ENCODE measurements at regions not wholly inside any gene's neighbourhood (a gene's known extent, or its start where the extent isn't known, plus 50 kb on each side); places are given as distances from the start of the nearest gene placed in this dataset.

DNA sequence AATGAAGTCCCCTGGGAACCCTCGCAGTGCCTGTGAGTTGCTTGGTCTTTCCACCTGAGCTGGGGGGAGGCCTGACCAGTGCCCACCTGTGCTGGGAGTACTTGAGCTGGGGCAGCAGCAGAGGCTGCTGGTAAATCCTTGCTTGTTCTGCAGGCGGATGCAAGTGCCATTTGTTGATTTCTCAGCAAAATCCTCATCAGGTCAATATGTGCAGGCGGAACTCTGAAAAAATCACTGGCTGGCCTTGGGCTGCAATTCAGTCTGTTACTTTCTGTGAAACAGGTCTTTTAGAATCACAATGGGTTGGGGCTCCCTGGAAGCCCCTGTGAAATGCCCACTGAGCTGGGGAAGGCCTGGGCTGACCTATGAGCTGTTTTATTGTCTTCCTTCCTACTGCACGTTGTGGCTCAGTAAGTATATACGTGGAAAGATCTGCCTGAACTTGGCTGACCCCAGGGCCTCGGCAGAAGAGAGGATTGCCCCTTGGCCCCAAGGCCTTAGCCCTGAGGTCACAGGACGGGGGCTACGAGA, 182.0 kb upstream of the RGMA start:
- DNase-seq (ENCODE audit: insufficient read length, low spot score) = no peak
- no peak for FAIRE-seq

DNA sequence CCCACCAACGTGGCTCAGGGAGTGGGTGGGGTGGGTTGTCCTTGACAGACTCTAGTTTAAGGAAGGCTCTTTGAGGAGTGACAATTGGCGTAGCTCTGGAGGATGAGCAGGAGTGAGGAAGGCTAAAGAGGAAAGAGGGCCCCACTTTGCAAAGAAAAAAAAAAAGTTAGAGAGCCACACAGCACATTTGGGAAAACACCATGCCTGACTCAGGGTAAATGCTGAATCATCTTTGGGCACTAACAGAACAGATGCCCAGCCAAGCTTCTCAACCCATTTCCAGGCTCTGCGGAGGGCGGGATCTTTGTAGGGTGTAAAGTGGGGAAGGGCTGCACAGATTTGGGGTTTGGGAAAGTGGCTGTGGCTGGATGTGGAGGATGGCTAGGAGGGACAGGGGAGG, 179.1 kb upstream of the RGMA start:
- DNase-seq (ENCODE audit: insufficient read length, low spot score) (no peak), FAIRE-seq (no peak)

DNA sequence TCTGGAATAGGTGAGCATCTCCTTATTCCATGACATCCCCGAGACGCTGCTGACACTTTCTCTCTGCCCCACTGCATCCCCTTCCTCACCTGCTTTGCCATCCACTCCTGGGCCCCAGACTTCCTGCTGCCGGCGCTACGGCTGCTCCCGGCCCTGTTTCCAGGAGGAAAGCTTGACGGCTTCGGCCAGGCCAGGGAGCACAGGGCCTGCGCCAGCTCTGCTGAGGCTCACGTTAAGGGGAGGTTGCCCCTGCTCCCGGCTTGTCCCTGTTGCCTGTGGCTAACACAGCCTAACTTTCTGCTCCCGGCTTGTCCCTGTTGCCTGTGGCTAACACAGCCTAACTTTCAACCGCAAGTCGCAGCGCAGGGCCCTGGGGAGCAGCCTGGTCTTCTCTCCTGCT, 177.3 kb upstream of the RGMA start:
- no peak for FAIRE-seq
- DNase-seq (ENCODE audit: insufficient read length, low spot score) = no peak

DNA sequence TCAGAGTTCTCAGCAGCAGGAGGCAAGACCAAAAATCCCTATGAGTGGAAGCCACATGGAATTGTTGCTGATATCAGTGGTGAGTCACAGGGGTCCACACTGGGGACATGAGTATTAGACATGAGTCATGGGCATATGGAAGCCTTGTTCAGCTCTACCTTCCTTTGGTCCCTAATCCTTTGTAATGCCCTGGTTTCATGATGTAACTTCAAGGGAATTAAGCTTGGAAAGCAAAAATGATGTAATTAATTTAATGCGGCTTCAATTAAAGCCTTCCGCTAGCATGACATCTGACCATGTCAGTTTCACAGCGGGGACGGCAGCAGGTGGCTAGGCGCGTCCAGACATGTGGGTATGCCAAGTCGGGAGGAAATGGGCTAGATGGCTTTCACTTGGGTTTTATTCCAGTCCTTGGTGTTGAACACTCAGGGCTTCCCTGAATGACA, 176.1 kb upstream of the RGMA start:
- DNase-seq (ENCODE audit: insufficient read length, low spot score) (no peak), FAIRE-seq (no peak)

DNA sequence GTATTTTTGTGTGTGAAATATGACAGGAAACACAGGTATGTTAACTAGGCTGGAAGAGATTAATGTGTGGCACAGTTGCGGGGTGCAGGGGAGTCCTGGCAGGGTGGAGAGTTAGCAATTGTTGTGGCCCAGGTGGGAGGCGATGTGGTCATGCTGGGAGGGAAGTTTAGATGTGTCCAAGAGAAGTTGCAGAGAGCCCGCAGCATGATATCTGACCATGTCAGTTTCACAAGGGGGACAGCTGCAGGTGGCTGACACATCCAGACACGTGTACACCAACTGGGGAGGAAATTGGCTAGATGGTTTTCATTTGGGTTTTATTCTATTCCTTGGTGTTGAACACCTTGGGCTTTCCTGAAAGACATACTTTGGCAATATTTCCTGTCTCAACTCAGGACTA, 172.8 kb upstream of the RGMA start:
- DNase-seq (ENCODE audit: insufficient read length, low spot score) (no peak), FAIRE-seq (no peak)

DNA sequence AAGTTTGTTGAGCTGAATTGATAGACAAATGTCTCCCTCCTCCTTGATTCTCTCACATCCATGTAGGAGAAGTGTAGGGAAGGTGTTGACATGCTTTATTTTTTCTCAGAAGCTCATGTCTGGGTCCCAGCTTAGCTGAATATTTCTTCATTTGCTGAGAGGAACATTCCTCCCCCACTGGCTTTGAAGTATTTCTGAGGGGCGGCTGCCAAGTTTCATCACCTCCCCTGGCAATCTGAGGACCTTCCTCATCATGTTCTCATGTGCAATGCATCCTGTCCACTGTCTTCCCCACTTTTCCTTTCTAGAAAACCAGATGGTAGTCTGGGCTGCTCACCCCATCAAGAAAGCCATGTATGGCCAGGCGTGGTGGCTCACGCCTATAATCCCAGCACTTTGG, 168.9 kb upstream of the RGMA start:
- no peak for FAIRE-seq
- no peak for DNase-seq (ENCODE audit: insufficient read length, low spot score)

DNA sequence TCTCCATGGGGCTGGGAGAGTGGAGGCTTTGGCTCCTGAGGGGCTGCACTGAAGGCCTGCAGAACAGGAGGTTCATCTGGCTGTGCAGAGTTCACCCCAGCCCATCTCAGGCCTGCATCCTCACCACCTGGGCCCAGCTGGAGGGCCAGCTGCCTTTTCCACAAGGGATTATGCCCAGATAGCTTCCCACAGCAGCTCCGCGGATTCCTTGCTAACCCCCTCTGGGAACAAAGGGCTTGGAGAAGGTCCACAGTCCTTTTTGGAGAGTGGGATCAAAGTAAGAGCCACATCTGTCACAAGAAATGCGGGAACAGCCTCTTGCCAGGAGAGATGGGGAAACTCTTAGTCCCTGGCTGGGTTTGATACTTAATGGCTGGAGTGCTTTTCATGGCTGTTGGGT, 164.7 kb upstream of the RGMA start:
- FAIRE-seq (no peak), DNase-seq (ENCODE audit: insufficient read length, low spot score) (no peak)

DNA sequence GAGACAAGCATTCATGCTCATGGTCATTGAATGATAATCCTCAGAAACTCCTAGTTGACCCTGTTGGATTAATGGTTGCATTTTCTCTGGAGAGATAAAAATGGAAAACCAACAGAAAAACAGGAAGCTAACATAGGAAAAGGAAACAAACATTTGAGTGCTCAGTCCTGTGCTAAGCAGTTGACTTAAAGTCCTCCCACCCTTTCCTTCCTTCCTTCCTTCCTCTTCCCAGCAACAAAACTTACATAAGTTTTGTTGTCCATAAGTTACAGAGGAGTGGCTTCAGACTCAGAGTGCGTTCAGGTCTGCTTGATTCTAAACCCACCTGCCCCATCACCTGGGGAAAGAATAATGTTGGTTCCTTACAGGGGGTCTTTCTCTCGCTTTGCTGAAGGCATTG, 163.8 kb upstream of the RGMA start:
- FAIRE-seq = no peak
- no peak for DNase-seq (ENCODE audit: insufficient read length, low spot score)

DNA sequence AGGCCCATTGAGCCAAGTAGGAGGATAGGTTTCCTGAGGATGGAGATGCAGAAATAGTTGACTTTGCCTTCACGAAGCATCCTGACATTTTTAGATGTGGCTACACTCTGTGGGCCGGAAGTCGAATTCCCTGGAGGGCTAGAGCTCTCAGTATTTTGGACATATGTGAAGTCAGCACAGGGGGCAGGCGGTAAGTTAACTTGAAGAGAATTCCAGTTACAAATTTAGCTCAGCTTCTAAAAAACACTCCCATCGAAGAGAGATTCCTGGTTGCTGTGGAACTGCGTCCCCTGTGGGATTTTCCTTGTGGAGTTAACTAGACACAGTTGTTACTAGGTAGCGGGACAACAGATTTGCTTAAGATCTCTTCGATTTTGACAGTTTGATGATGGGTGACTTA, 161.9 kb upstream of the RGMA start:
- no peak for DNase-seq (ENCODE audit: insufficient read length, low spot score)
- no peak for FAIRE-seq

DNA sequence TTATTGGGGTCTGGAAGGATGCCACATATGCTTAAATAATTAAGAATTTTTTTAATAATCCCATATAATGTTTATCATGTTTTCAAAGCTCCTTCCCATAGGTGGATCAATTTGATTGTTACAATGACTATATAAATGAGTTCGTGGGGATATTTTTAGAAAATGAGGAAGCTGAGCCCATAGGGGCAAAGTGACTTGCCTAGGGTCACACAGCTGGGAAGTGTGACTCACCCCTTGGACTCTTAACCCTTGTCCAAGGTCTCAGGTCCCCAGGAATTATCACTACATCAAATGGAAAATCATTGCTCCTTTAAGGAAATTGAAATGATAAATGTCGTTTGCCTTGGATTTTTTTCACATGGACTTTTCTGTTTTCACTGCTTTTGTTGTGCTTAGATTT, 161.2 kb upstream of the RGMA start:
- DNase-seq (ENCODE audit: insufficient read length, low spot score) (no peak), FAIRE-seq (no peak)

DNA sequence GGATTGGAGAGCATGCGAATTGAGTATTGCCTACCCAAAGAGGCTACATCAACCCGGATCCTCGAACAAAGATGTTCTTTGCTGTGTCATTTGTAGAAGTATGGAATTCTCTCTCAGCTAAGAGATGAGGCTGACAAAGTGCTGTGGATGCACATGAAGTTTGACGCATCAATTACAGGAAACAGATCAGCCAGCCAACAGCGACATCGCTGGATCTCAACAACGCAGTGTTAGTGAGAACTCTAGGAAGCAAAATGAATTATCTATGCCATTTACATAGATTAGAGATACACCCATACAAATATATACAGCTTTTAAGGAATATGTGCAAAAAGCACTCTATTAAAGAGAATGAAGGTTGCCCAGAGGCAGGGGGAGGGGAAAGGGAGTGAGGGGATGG, 160.6 kb upstream of the RGMA start:
- FAIRE-seq (no peak), DNase-seq (ENCODE audit: insufficient read length, low spot score) (no peak)

DNA sequence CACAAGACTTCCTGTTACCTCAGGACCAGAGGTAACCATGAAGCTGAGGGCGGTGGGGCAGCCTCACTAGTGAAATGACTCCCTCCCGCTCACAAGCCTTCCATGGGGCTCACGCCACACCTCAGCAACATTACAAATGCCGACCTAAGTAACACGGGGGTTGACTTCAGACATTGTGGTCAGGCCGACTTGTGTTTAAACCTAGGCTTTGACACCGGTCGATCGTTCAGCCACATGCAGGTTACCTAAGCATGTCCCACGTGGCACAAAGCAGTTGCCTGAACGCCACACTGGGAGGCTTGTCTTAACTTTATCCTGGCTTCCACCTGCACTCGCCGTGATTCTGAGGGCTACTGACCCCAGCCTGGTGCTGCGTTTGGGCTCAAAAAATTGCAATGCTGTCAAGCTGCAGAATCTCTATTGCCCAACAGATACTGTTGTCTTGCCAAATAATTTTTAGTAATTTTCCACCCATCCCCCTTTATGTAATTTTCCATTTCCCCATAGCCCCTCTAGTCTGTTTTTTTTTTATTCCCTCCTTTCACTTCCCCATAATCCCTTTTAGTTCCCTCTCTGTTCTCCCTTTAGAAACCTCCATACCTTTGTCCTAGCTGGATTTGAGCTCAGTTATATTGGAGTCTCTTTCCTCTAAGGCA, 158.6 kb upstream of the RGMA start:
- no peak for DNase-seq (ENCODE audit: insufficient read length, low spot score)
- no peak for FAIRE-seq

DNA sequence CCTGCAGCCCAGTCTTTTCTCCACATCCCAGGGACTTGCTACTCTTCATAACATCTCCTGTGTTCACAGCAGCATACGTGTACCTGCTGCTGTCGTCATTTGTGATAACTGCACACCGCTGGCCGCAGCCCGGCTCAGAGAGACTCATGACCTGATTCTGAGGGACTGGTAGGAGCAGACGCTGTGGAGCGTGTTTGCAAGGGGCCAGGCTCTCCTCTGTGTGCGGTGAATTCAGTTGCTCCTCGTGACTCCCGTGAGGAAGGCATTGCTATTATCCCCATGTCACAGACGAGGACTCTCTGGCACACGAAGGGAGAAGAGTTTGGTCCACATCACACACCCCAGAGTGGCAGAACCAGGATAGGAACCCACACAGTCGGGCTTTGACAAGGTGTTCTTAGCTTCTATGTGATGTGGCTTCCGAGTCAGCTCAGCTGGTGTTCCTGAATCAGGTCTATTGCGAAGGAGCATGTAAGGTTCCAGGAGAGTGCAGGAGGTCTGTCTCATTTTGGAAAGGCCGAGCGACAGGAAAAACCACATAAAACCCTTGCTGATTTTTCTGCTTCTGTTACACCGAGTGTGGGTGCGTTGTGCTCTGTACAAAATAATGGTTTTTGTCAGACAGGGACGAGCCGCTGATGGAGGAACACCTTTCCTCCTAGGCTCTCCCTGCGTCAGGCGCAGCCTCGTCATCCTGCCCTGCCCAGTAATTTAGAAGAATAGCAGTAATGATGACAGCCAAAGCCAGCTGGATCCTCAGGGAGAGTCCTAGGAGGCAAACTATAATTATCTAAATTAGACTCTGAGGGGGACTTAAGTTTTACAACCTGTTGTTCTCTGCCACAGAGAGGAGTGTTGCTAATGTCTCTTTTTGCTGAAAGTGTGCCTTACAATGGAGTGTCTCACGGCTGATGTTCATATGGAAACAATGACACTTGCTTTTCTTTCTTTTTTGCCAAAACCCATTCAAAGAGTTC, 157.5 kb upstream of the RGMA start:
- FAIRE-seq (no peak), DNase-seq (ENCODE audit: insufficient read length, low spot score) (no peak)

DNA sequence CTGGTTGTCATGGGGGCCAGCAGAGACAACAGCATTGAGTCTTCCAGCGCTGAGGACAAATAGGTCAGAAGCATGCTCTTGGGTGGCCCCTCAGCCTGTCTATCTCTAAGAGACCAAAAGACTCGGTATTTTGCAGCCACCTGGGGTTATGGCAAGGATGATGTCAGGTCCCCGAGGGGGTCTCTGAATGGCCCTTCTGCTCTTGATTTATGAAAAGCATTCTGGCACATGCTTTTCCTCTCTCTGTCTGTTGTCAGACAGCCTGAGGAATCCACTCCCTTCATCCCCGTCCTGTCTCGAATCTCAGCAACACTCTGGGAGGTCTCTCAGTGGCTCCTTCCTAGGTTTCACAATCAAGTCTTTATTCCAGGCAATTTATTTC, 156.6 kb upstream of the RGMA start:
- no peak for DNase-seq (ENCODE audit: insufficient read length, low spot score)
- FAIRE-seq = no peak

DNA sequence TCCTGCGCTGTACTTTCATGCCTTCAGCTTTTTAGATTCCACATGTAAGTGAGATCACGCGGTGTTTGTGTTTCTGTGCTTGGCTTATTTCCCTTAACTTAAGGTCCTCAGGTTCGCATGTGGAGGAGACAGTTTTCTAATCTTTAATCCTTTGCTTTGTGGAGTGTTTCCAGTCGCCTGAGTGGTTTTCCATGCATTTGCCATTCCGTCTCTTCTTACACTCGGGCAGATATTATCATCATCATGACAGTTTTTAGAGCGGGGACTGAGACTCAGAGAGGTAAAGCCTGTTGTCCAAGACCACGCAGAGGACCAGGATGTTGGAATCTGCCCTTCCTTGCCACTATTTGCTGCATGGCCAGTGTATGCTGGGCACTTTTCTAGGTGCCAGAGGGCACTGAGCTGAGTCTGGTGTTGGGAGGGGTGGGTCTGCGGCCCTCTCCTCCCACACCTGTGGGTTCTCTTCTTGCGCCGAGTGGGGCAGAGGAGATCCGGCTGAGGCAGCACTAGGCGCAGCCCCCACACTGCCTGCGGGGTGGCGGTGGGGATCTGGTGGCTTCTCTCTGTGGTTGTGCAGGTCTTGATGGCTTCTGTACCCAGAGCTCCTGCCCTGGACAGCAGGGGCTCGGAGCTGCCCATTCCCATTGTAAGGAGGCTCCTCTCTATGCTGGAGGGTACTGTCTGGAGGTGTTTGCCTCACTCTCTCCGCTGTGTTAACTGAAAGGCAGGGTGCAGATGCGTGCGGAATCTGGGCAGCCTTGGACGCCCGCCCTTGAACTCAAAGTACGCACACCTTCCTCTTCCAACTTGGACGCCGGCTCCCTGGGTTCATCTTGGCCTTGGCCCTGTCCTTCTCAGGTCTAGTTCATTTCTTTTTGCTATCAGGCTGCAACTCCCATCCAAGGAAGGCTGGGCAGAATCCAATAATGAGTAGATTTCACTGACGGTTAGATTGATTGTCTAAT, 156.0 kb upstream of the RGMA start:
- FAIRE-seq = no peak
- DNase-seq (ENCODE audit: insufficient read length, low spot score) = no peak

DNA sequence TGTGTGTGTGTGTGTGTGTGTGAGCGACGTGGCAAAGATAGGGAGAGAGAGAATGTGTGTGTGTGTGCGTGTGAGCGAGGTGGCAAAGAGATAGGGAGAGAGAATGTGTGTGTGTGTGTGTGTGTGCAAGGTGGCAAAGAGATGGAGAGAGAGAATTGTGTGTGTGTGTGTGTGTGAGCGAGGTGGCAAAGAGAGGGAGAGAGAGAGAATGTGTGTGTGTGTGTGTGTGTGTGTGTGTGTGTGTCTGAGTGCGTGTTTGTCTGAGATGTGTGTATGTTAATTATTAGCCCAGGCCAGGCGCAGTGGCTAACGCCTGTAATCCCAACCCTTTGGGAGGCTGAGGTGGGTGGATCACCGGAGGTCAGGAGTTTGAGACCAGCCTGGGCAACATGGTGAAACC, 154.6 kb upstream of the RGMA start:
- DNase-seq (ENCODE audit: insufficient read length, low spot score) (no peak), FAIRE-seq (no peak)

DNA sequence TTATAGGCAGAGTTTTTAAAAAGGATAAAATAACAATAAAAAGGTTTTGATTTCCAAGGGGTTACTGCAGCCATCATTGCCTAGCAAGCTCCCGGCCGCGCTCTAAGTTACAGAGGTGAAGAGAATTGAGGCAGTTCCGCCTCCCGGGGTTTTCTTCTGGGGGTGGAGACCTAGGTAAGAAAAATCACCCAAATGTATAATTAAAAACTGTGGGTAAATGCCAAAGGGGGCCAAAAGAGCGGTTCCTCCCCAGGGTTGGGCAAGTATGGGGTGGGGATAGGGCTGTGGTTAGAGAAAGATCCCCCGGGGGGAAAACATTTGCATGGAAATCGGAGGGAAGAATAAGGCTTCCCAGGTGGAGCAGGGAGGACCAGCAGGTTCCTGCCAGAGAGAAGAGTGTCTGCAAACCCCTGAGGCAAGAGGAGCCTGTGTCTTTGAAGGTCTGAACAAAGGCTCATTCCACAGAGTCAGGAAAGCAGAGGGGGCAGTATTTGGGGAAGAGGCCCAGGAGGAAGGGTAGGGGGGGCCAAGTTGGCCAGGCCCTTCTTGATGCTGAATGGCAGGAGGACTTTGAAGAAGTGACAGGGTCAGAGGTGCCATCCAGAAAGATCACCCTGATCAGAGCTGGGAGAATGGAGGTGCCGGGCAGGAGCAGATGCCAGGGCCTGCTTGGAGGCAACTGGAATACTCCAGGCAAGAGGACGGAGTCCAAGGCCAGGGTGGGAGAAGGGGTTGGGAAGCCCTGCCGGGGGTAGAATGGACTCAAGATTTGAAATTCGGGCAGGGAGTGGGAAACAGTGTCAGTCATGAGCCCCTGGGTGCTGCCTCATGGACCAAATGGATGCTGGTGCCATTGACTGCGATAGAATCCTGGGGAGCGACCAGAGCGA, 152.9 kb upstream of the RGMA start:
- no peak for DNase-seq (ENCODE audit: insufficient read length, low spot score)
- no peak for FAIRE-seq

DNA sequence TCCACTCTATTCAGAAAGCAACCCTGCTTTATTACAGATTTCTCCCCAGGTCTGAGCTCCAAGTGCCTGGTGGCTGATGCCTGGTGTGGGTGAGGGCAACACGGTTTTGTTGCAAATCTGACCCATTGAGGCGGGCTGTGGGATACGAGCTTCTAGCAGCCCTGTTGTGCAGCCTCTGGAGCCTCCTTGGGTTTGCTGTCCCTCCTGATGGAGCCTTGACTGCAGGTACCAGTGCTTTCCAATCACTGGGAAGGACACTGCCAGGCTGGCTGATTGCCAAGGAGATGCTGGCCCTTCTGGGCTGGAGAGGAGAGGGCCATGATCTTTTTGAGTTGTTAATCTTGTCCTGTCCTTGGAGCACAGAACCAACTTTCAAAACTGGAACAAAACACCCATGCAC, 151.0 kb upstream of the RGMA start:
- DNase-seq (ENCODE audit: insufficient read length, low spot score) = no peak
- no peak for FAIRE-seq

DNA sequence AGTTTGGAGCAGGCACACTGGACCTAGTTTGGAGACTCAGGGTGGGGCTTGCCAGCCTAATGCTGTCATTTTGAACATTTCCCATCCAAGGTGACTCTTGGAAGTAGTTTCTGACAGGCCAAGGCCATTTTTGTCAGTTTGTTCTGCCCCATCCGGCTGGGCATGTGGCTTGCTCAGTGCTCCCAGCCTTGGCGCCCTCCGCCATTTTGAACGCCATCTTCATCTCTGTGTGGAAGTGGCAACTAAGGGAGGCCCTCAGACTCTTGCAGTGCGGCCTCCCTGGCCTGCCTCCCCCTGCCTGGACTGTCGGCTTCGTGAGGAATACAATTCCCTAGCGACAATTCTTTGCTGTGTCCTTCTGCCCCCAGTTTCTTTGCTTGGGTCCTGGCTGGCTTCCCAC, 150.6 kb upstream of the RGMA start:
- FAIRE-seq (no peak), DNase-seq (ENCODE audit: insufficient read length, low spot score) (no peak)

DNA sequence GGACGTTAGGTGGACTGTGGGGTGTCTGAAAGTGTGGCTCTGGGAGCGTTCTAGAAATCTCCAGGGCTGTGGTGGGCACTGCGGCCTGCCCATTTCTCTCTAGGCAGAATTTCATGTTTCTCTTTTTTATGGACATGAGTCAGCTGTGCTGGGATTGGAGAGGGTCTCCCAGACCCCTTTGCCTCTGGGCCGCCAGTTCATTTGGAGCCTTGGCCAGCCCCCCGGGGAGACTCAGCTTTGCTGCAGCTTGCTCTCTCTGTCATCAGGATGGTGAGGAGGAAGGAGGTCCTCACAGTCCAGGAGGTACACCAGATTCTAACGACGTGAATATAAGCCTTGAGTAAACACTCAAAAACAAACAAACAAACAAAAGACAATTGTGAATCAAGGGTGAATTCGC, 149.6 kb upstream of the RGMA start:
- FAIRE-seq = no peak
- DNase-seq (ENCODE audit: insufficient read length, low spot score) = no peak
